GM18502 (cell line): ENCODE measurements at regions not wholly inside any gene's neighbourhood (a gene's known extent, or its start where the extent isn't known, plus 50 kb on each side); places are given as distances from the start of the nearest gene placed in this dataset.

Experiments
- ATAC-seq: cut with Tn5 transposase; IDR thresholded peaks from one replicate; pipeline ENCODE4 v1.9.1; 2021; ENCODE audit warnings: mild to moderate bottlenecking; ENCODE audit not compliant: unreplicated experiment, poor library complexity

GRCh38 chr22:49243335-49243734 is 584.3 kb downstream of the BRD1 start:
- no peak for ATAC-seq

GRCh38 chr22:49242480-49242879 is 585.2 kb downstream of the BRD1 start:
- ATAC-seq, result no peak

GRCh38 chr22:49241174-49241851 is 586.4 kb downstream of the BRD1 start:
- no peak for ATAC-seq

GRCh38 chr22:49240472-49240871 is 587.2 kb downstream of the BRD1 start:
- ATAC-seq, result no peak

GRCh38 chr22:49240016-49240380 is 587.7 kb downstream of the BRD1 start:
- no peak for ATAC-seq

- ATAC-seq, result no peak
Observed at GRCh38 chr22:49239264-49240015, 588.2 kb downstream of the BRD1 start.

GRCh38 chr22:49238181-49239141 is 589.2 kb downstream of the BRD1 start:
- ATAC-seq, result no peak

GRCh38 chr22:49237703-49238102 is 590.0 kb downstream of the BRD1 start:
- no peak for ATAC-seq

- ATAC-seq, result no peak
Observed at GRCh38 chr22:49237279-49237678, 590.4 kb downstream of the BRD1 start.

- ATAC-seq, result no peak
Observed at GRCh38 chr22:49236541-49237075, 591.1 kb downstream of the BRD1 start.

GRCh38 chr22:49235463-49236300 is 592.0 kb downstream of the BRD1 start:
- ATAC-seq, result no peak

GRCh38 chr22:49234459-49234858 is 593.2 kb downstream of the BRD1 start:
- no peak for ATAC-seq

- ATAC-seq, result no peak
Observed at GRCh38 chr22:49233507-49234100, 594.1 kb downstream of the BRD1 start.

GRCh38 chr22:49232319-49233067 is 595.2 kb downstream of the BRD1 start:
- ATAC-seq, result no peak

- no peak for ATAC-seq
Observed at GRCh38 chr22:49230194-49230577, 597.5 kb downstream of the BRD1 start.

GRCh38 chr22:49229483-49230193 is 598.0 kb downstream of the BRD1 start:
- no peak for ATAC-seq

- no peak for ATAC-seq
Observed at GRCh38 chr22:49228431-49229037, 599.1 kb downstream of the BRD1 start.

GRCh38 chr22:49227670-49228069 is 600.0 kb downstream of the BRD1 start:
- no peak for ATAC-seq
